Posterior cingulate gyrus (tissue), 11 donors: ENCODE measurements at regions not wholly inside any gene's neighbourhood (a gene's known extent, or its start where the extent isn't known, plus 50 kb on each side); places are given as distances from the start of the nearest gene placed in this dataset.
A peak's percentile ranks its signal among the peaks of the same experiment; 100 is the strongest.
"Not testable (repeated sequence)": the region's sequence is repeated elsewhere in the genome, so short reads cannot be mapped to it uniquely, and the experiment has no call there.

ENCODE experiments used
- DNase-seq, 10 donors: peaks; one replicate each; pipeline versions ENCODE4 v3.0.0 to v3.0.0-alpha.2; 2020 to 2021; ENCODE audit warnings: mixed read lengths in 3 of 10
- intact Hi-C: fragments of 100-400 bp; cut with DNase I; formaldehyde crosslinking; loops from one replicate; pipeline ENCODE4 v1.15.1; 2023

GRCh38 chr2:91974401-91975129 is 2896.7 kb upstream of the TEKT4 start:
- intact Hi-C loops: no loop called here
- DNase-seq: peak in 1 of 10 donors; percentile 83

- no peak for DNase-seq
- intact Hi-C loops: no loop called here
Observed at GRCh38 chr2:91975130-91975491, 2896.1 kb upstream of the TEKT4 start.

- intact Hi-C loops: not testable (repeated sequence)
- DNase-seq: peak in 1 of 10 donors; percentile 69
Observed at GRCh38 chr2:91981016-91981668, 2890.1 kb upstream of the TEKT4 start.

DNA sequence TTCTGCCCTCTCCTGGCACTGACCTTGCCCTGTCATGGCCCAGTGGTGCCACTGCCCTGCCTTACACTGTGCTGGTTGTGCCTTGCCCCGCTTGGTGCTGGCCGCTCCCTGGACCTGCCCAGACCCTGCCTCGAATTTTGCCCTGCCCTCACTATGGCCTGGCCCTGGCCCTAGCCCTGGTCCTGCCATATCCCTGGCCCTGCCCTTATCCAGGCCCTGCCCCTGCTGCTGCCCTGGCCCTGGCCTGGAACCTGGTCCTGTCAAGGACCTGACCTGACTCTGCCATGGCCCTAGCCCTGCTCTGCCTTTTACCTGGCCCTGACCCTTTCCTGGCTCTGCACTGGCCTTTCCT is 2889.6 kb upstream of the TEKT4 start:
- intact Hi-C loops, DNase-seq: not testable (repeated sequence)

DNA sequence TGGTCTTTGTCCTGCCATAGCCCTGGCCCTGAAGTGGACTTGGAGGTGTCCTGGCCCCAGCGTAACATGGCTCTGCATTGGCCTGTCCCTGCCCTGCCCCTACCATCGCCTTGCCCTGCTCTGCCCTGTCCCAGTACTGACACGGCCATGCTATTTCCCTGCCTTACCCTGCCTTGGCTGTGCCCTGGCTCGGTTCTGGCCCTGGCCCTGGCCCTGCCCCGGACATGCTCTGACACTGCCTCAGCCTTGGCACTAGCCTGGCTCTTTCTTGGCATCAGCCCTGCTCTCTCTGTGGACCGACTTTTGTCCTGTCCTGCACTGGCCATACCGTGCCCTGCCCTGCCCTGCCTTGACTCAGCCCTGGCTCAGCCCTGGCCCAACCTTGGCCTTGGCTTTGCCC is 2889.0 kb upstream of the TEKT4 start:
- DNase-seq: peak in 1 of 10 donors; percentile 55
- intact Hi-C loops: not testable (repeated sequence)

DNA sequence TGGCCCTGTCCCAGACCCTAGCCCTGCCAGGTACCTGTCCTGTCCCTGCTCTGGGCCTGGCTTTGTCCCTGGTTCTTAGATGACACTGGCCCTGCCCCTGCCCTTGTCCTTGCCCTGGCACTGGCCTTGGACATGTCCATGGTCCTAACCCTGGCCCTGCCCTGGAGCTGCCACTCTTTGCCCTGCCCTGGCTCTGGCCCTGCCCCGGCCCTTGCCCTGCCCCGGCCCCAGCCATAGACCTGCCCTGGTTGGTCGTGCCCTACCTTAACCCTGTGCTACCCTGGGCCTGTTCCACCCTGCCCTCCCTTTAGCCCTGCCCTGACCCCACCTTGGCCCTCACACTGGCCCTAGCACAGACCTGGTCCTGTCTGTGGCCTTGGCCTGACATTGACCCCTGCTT is 2888.0 kb upstream of the TEKT4 start:
- intact Hi-C loops: not testable (repeated sequence)
- peak in 2 of 10 donors; percentile 56 to 84 for DNase-seq

GRCh38 chr2:91983696-91984095 is 2887.5 kb upstream of the TEKT4 start:
- peak in 1 of 10 donors; percentile 57 for DNase-seq
- intact Hi-C loops: not testable (repeated sequence)

DNA sequence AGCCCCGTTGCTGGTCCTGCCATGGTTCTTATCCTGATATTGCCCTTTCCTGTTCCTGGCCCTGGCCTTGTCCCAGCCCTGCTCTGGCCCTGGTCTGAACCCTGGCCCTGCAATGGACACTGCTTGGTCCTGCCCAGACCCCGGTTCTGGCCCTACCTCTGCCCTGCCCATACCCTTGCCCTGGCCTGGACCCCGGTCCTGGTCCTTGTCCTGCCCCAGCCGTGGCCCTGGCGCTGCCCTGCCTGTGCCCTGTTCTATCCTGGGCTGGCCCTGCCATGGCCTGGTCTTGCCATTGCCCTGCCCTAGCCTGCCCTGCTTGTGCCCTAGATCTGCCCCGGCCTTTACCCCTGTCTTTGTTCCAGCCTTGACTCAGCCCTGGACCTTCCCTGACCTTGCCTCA is 2887.1 kb upstream of the TEKT4 start:
- DNase-seq: peak in 1 of 10 donors; percentile 81
- intact Hi-C loops: not testable (repeated sequence)

- intact Hi-C loops, DNase-seq: not testable (repeated sequence)
Observed at GRCh38 chr2:91985490-91985889, 2885.7 kb upstream of the TEKT4 start.

GRCh38 chr2:91986893-91987292 is 2884.3 kb upstream of the TEKT4 start:
- intact Hi-C loops: not testable (repeated sequence)
- peak in 2 of 10 donors; percentile 59 to 80 for DNase-seq

DNA sequence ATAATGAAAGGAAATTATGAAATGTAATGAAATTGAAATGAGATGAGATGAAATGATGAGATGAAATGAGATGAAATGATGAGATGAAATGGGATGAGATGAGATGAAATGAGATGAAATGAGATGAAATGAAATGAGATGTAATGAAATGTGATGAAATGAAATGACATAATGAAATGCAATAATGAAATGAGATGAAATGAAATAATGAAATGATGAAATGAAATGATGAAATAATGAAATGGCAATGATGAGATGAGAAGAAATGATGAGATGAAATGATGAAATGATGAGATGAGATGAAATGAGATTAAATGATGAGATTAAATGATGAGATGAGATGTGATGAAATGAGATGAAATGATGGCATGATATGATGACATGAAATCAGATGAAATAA is 2882.5 kb upstream of the TEKT4 start:
- intact Hi-C loops, DNase-seq: not testable (repeated sequence)

DNA sequence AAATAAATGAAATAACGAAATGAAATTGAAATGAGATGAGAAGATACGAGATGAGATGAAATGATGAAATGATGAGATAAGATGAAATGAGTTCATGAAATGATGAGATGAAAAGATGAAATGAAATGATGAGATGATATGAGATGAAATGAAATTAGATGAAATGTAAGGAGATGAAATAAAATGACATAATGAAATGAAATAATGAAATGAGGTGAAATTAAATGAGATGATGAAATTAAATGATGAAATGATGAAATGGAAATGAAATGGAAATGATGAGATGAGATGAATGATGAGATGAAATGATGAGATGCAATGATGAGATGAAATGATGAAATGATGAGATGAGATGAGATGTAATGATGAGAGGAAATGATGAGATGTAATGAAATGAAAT is 2881.4 kb upstream of the TEKT4 start:
- intact Hi-C loops, DNase-seq: not testable (repeated sequence)

DNA sequence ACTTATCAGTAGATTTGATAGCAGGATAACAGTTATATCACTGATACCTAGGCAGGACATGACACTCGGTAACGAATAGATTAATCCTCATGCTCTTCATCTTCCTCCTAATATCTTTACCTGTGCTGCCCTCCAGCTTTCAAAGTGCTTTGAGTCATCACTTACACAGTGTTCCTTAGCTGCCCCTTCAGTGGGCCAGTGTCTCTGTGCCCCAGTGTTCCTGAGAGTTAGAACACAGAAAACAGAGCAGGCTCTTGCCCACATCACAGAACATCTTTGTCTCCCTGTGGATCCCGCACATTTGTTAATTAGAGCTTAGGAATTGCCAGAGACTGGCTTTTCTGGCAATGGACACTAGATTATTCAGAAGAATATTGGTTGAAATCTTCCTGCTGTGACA is 2864.7 kb upstream of the TEKT4 start:
- DNase-seq: peak in 3 of 10 donors; percentile 52 to 70 (median 57)
- intact Hi-C loops: not testable (repeated sequence)
